Neuronal stem cell (in vitro differentiated cells): ENCODE measurements at regions not wholly inside any gene's neighbourhood (a gene's known extent, or its start where the extent isn't known, plus 50 kb on each side); places are given as distances from the start of the nearest gene placed in this dataset.
"Not testable (repeated sequence)": the region's sequence is repeated elsewhere in the genome, so short reads cannot be mapped to it uniquely, and the experiment has no call there.

Experiments
- DNase-seq: peaks from one replicate; pipeline ENCODE4 v3.0.0-alpha.2; 2013; ENCODE audit warnings: low spot score
- H2AFZ ChIP-seq: one replicate; pipeline ENCODE4 v1.6.1; 2013; ENCODE audit warnings: mild to moderate bottlenecking, low read length, inconsistent platforms
- H2AK5ac ChIP-seq: 2 replicates; pipeline ENCODE4 v1.6.1; 2013; ENCODE audit warnings: low read depth, mild to moderate bottlenecking, inconsistent platforms, low read length, moderate library complexity, mixed read lengths
- H2BK120ac ChIP-seq: 2 replicates; pipeline ENCODE4 v1.6.1; 2013; ENCODE audit warnings: low read depth, mild to moderate bottlenecking, inconsistent platforms, low read length, moderate library complexity, mixed read lengths
- H2BK12ac ChIP-seq: one replicate; pipeline ENCODE4 v1.6.1; 2013; ENCODE audit warnings: low read length, inconsistent platforms
- H2BK15ac ChIP-seq: 2 replicates; pipeline ENCODE4 v1.6.1; 2013; ENCODE audit warnings: mild to moderate bottlenecking, low read length, inconsistent platforms, mixed read lengths
- H2BK5ac ChIP-seq: one replicate; pipeline ENCODE4 v1.6.1; 2013; ENCODE audit warnings: inconsistent platforms, mild to moderate bottlenecking, low read length, moderate library complexity
- H3K14ac ChIP-seq: one replicate; pipeline ENCODE4 v1.6.1; 2013; ENCODE audit warnings: low read length, inconsistent platforms
- H3K18ac ChIP-seq: 2 replicates; pipeline ENCODE4 v1.6.1; 2013; ENCODE audit warnings: low read length, inconsistent platforms
- H3K23ac ChIP-seq: 2 replicates; pipeline ENCODE4 v1.6.1; 2013; ENCODE audit warnings: low read depth, mild to moderate bottlenecking, mixed read lengths, low read length, inconsistent platforms; ENCODE audit not compliant: poor library complexity
- H3K27ac ChIP-seq: replicated peaks from 3 replicates; pipeline ENCODE4 v1.5.1; 2013; ENCODE audit warnings: low read length, inconsistent platforms
- H3K27me3 ChIP-seq, 3 experiments: 2 replicates each; pipeline ENCODE4 v1.6.1; 2013; ENCODE audit warnings: low read length in 3 of 3, mild to moderate bottlenecking in 2 of 3, inconsistent platforms in 1 of 3, low read depth in 1 of 3, mixed read lengths in 1 of 3, moderate library complexity in 1 of 3; ENCODE audit not compliant: control insufficient read depth in 3 of 3, insufficient read depth in 3 of 3
- H3K36me3 ChIP-seq, 2 donors: replicated peaks in 1 of 2; 2 replicates each; pipeline ENCODE4 v1.6.1; 2013; ENCODE audit warnings: low read length in 2 of 2; ENCODE audit not compliant: control insufficient read depth in 2 of 2, insufficient read depth in 2 of 2
- H3K4ac ChIP-seq: 2 replicates; pipeline ENCODE4 v1.6.1; 2013; ENCODE audit warnings: inconsistent platforms, mild to moderate bottlenecking, low read length, moderate library complexity
- H3K4me1 ChIP-seq, 2 donors: 1 replicate in 1 of 2; 2 replicates in 1 of 2; pipeline ENCODE4 v1.6.1; 2013; ENCODE audit warnings: low read length in 2 of 2, low read depth in 1 of 2; ENCODE audit not compliant: control insufficient read depth in 2 of 2, insufficient read depth in 1 of 2
- H3K4me2 ChIP-seq: one replicate; pipeline ENCODE4 v1.6.1; 2013; ENCODE audit warnings: mild to moderate bottlenecking, low read length, inconsistent platforms; ENCODE audit not compliant: insufficient read depth, poor library complexity, severe bottlenecking
- H3K4me3 ChIP-seq, 2 donors: 2 replicates each; pipeline ENCODE4 v1.5.1; 2013; ENCODE audit warnings: low read length in 2 of 2, mild to moderate bottlenecking in 2 of 2, inconsistent platforms in 1 of 2, moderate library complexity in 1 of 2
- H3K79me1 ChIP-seq: one replicate; pipeline ENCODE4 v1.6.1; 2013; ENCODE audit warnings: low read depth, mild to moderate bottlenecking, inconsistent platforms, low read length, moderate library complexity
- H3K9ac ChIP-seq: one replicate; pipeline ENCODE4 v1.6.1; 2013; ENCODE audit warnings: mild to moderate bottlenecking, low read depth, low read length, inconsistent platforms; ENCODE audit not compliant: poor library complexity
- H3K9me3 ChIP-seq, 2 donors: replicated peaks in 1 of 2; 2 replicates each; pipeline versions ENCODE3 to v1.6.1; 2013; ENCODE audit warnings: low read length in 2 of 2, mild to moderate bottlenecking in 2 of 2, inconsistent platforms in 1 of 2, low read depth in 1 of 2, mixed read lengths in 1 of 2, moderate library complexity in 1 of 2; ENCODE audit not compliant: control insufficient read depth in 2 of 2, insufficient read depth in 1 of 2
- H4K8ac ChIP-seq: one replicate; pipeline ENCODE4 v1.6.1; 2013; ENCODE audit warnings: low read depth, mild to moderate bottlenecking, inconsistent platforms, low read length, moderate library complexity
- H4K91ac ChIP-seq: one replicate; pipeline ENCODE4 v1.6.1; 2013; ENCODE audit warnings: low read length, low read depth, mild to moderate bottlenecking, inconsistent platforms; ENCODE audit not compliant: poor library complexity
- WGBS, 2 donors: extraction: QIAGEN DNeasy Blood & Tissue Kit; methylation state at CpG; one replicate each; pipeline ENCODE4 v1.1.7; 2013; ENCODE audit warnings: missing lambda C conversion rate in 2 of 2, mixed read lengths in 1 of 2; ENCODE audit not compliant: insufficient read length in 2 of 2, insufficient replicate concordance in 1 of 2; ENCODE audit errors: extremely low coverage in 2 of 2; 5-methylcytosine and 5-hydroxymethylcytosine counted together

DNA sequence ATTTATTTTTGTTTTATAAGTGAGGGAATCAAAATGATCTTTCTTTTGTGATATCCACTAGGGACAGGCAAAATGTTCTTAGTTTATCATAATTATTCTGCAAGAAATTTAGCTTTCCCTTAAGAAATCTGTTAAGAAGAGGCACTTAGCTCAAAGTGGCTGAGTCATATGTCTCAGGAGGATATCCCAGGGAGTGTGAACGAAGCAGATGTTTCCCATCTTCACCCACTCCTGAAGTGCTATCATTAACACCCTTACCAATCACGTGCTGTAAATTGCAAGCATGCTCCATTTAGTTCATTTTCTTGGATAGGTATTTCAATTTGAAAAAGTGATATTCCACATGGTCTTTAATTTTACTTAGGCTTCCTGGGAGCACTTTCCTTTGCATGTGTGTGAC, 774.3 kb upstream of the TMEFF2 start:
- WGBS, 2 donors = no CpG with 5 or more reads among the region's 2 CpGs
- H3K79me1 ChIP-seq = no peaks in the 10 kb centered on the region
- H3K4ac ChIP-seq = no peak overlapping the region
- no peak overlapping the region for H2BK15ac ChIP-seq
- H2BK12ac ChIP-seq = no peak overlapping the region
- H3K9ac ChIP-seq = no peak overlapping the region
- H3K14ac ChIP-seq = no peak overlapping the region
- no peak overlapping the region for H3K18ac ChIP-seq
- no peak overlapping the region for H2BK5ac ChIP-seq
- no peaks in the 10 kb centered on the region for H3K4me1 ChIP-seq
- no peaks in the 10 kb centered on the region for H3K27me3 ChIP-seq
- H3K9me3 ChIP-seq = no peaks in the 10 kb centered on the region
- no peak overlapping the region for H3K4me3 ChIP-seq
- no peak overlapping the region for H3K27ac ChIP-seq
- no peaks in the 10 kb centered on the region for H3K36me3 ChIP-seq
- DNase-seq = no peak
- no peak overlapping the region for H2AK5ac ChIP-seq
- no peak overlapping the region for H2BK120ac ChIP-seq
- H3K4me2 ChIP-seq = no peak overlapping the region
- no peak overlapping the region for H3K23ac ChIP-seq
- H4K91ac ChIP-seq = no peak overlapping the region
- H2AFZ ChIP-seq = no peak overlapping the region
- no peak overlapping the region for H4K8ac ChIP-seq

- Histone ChIP-seq H3K79me1 (no peaks in the 10 kb centered on the region), H2AFZ (no peak overlapping the region), H3K18ac (no peak overlapping the region), H4K91ac (no peak overlapping the region), H2BK15ac (no peak overlapping the region), H3K9ac (no peak overlapping the region), H3K27ac (no peak overlapping the region), H3K14ac (no peak overlapping the region), H3K9me3 (no peaks in the 10 kb centered on the region), H2BK5ac (no peak overlapping the region), H4K8ac (no peak overlapping the region), H3K4me3 (no peak overlapping the region), H3K23ac (no peak overlapping the region), H3K36me3 (no peaks in the 10 kb centered on the region), H2BK120ac (no peak overlapping the region), H3K4ac (no peak overlapping the region), H2BK12ac (no peak overlapping the region), H3K27me3 (no peaks in the 10 kb centered on the region), H2AK5ac (no peak overlapping the region), H3K4me1 (no peaks in the 10 kb centered on the region), H3K4me2 (no peak overlapping the region)
- no CpG with 5 or more reads among the region's 3 CpGs for WGBS, 2 donors
- DNase-seq = no peak
Measured at GRCh38 chr2:192960945-192961344, 766.2 kb upstream of the TMEFF2 start.

DNA sequence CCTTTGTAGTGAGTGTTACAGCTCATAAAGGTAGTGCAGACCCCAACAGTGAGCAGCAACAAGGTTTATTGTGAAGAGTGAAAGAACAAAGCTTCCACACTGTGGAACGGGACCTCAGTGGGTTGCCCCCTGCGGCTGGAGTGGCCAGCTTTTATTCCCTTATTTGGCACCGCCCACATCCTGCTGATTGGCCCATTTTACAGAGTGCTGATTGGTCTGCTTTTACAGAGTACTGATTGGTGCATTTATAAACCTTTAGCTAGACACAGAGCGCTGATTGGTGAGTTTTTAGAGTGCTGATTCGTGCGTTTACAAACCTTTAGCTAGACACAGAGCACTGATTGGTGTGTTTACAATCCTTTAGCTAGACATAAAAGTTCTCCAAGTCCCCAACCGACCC, 763.9 kb upstream of the TMEFF2 start:
- H2BK120ac ChIP-seq, H3K14ac ChIP-seq, H3K18ac ChIP-seq, H3K79me1 ChIP-seq, H3K9me3 ChIP-seq, H2BK15ac ChIP-seq, H4K8ac ChIP-seq, H3K4ac ChIP-seq, H3K27ac ChIP-seq, H4K91ac ChIP-seq, H2AFZ ChIP-seq, H3K4me1 ChIP-seq, H2AK5ac ChIP-seq, H3K36me3 ChIP-seq, H3K9ac ChIP-seq, H2BK5ac ChIP-seq, H3K23ac ChIP-seq, H2BK12ac ChIP-seq, H3K27me3 ChIP-seq, H3K4me3 ChIP-seq, DNase-seq, H3K4me2 ChIP-seq: not testable (repeated sequence)
- no CpG with 5 or more reads among the region's 7 CpGs for WGBS, 2 donors

- no peak overlapping the region for H3K9ac ChIP-seq
- no peak overlapping the region for H2BK15ac ChIP-seq
- no peaks in the 10 kb centered on the region for H3K4me1 ChIP-seq
- H3K79me1 ChIP-seq = no peaks in the 10 kb centered on the region
- no peak overlapping the region for H2BK12ac ChIP-seq
- no peaks in the 10 kb centered on the region for H3K27me3 ChIP-seq
- H3K4me3 ChIP-seq = no peak overlapping the region
- no CpG with 5 or more reads among the region's 5 CpGs for WGBS, 2 donors
- no peak overlapping the region for H4K8ac ChIP-seq
- no peak overlapping the region for H3K4ac ChIP-seq
- no peak for DNase-seq
- no peaks in the 10 kb centered on the region for H3K9me3 ChIP-seq
- H2AFZ ChIP-seq = no peak overlapping the region
- H3K27ac ChIP-seq = no peak overlapping the region
- no peak overlapping the region for H3K18ac ChIP-seq
- no peak overlapping the region for H2BK120ac ChIP-seq
- no peak overlapping the region for H2AK5ac ChIP-seq
- no peak overlapping the region for H3K23ac ChIP-seq
- no peak overlapping the region for H2BK5ac ChIP-seq
- H3K36me3 ChIP-seq = no peaks in the 10 kb centered on the region
- no peak overlapping the region for H4K91ac ChIP-seq
- H3K14ac ChIP-seq = no peak overlapping the region
- no peak overlapping the region for H3K4me2 ChIP-seq
Measured at GRCh38 chr2:192957425-192957824, 762.7 kb upstream of the TMEFF2 start.
